GM18858 (cell line): ENCODE measurements at regions not wholly inside any gene's neighbourhood (a gene's known extent, or its start where the extent isn't known, plus 50 kb on each side); places are given as distances from the start of the nearest gene placed in this dataset.
"Not testable (repeated sequence)": the region's sequence is repeated elsewhere in the genome, so short reads cannot be mapped to it uniquely, and the experiment has no call there.

ENCODE experiments used
- ATAC-seq: cut with Tn5 transposase; IDR thresholded peaks from one replicate; pipeline ENCODE4 v1.9.1; 2021; ENCODE audit not compliant: unreplicated experiment

GRCh38 chr3:27559835-27560234 lies 75.7 kb upstream of the SLC4A7 start:
- ATAC-seq, result no peak

- no peak for ATAC-seq
Observed at GRCh38 chr3:27559381-27559780, 75.2 kb upstream of the SLC4A7 start.

- ATAC-seq, result no peak
Observed at GRCh38 chr3:27557411-27557810, 73.2 kb upstream of the SLC4A7 start.

- ATAC-seq, result no peak
Observed at GRCh38 chr3:27556887-27557286, 72.7 kb upstream of the SLC4A7 start.

- ATAC-seq, result no peak
Observed at GRCh38 chr3:27554706-27555105, 70.5 kb upstream of the SLC4A7 start.

- no peak for ATAC-seq
Observed at GRCh38 chr3:27553886-27554540, 69.8 kb upstream of the SLC4A7 start.

- not testable (repeated sequence) for ATAC-seq
Observed at GRCh38 chr3:27552708-27553107, 68.5 kb upstream of the SLC4A7 start.

- not testable (repeated sequence) for ATAC-seq
Observed at GRCh38 chr3:27551413-27551812, 67.2 kb upstream of the SLC4A7 start.

GRCh38 chr3:27545061-27545460 lies 60.9 kb upstream of the SLC4A7 start:
- ATAC-seq, result no peak

- no peak for ATAC-seq
Observed at GRCh38 chr3:27544372-27544865, 60.2 kb upstream of the SLC4A7 start.

GRCh38 chr3:27542476-27542875 lies 58.3 kb upstream of the SLC4A7 start:
- ATAC-seq, result no peak

GRCh38 chr3:27540231-27540630 lies 56.0 kb upstream of the SLC4A7 start:
- no peak for ATAC-seq

GRCh38 chr3:27536491-27536890 lies 52.3 kb upstream of the SLC4A7 start:
- ATAC-seq, result no peak

- no peak for ATAC-seq
Observed at GRCh38 chr3:27535809-27536392, 51.7 kb upstream of the SLC4A7 start.

- ATAC-seq, result peak; percentile 62
Observed at GRCh38 chr3:27533718-27534573, 49.8 kb upstream of the SLC4A7 start.
